ENCODE measurements at regions not wholly inside any gene's neighbourhood (a gene's known extent, or its start where the extent isn't known, plus 50 kb on each side); places are given as distances from the start of the nearest gene placed in this dataset.

DNA sequence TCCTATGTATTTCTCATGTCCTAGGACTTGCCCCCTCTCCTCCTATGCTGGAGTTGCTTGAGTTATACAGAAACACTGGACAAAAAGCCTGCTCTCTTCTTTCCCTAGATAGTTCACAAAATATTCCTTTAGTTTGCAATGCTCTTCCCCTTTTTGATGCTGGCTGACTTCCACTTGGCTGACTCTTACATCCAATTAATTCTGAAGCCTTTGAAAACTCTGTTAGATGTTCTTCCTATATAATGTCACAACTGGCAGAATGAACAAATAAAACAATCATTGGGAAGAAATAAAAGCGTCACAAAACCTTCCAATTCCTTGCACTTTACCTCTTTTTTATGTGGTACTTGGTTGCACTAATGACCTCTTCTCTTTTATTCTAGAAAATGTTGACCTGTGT is 253.8 kb upstream of the CITED2 start:
- no peaks in the 10 kb centered on the region for H3K4me1 ChIP-seq (ENCODE audit: control insufficient read depth, insufficient read depth, low read length)
- H3K36me3 ChIP-seq (ENCODE audit: insufficient read depth, low read length), result no peaks in the 10 kb centered on the region
- H3K4me3 ChIP-seq (ENCODE audit: low read length), result no peak overlapping the region
- H3K9me3 ChIP-seq (replicated peaks; ENCODE audit: low read length), result no peaks in the 10 kb centered on the region
- no peak overlapping the region for H3K9ac ChIP-seq (ENCODE audit: low read depth, low read length)
- no peaks in the 10 kb centered on the region for H3K27me3 ChIP-seq (ENCODE audit: control insufficient read depth, insufficient read depth, low read length)
- H3K4me2 ChIP-seq (ENCODE audit: low read length), result no peak overlapping the region

DNA sequence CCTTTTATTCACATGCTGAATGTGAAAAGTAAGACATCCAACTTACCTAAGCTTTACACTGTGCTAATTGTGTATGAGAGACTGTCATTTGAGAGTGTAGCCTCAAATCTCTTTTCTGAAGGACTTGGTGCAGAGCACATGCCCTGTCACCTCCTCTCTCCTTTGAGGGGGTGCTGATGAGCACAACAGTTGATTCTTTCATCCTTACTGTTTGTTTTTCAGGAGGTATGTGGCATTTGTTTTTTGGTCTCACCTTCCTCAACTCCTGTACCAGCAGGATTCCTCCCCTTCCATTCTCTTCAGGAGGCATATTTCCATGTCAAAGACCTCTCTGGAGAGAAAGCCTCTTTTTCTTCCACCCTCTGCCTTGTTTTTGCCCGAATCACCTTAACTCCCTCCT is 252.6 kb upstream of the CITED2 start:
- H3K4me1 ChIP-seq (ENCODE audit: control insufficient read depth, insufficient read depth, low read length), result no peaks in the 10 kb centered on the region
- H3K4me3 ChIP-seq (ENCODE audit: low read length), result no peak overlapping the region

DNA sequence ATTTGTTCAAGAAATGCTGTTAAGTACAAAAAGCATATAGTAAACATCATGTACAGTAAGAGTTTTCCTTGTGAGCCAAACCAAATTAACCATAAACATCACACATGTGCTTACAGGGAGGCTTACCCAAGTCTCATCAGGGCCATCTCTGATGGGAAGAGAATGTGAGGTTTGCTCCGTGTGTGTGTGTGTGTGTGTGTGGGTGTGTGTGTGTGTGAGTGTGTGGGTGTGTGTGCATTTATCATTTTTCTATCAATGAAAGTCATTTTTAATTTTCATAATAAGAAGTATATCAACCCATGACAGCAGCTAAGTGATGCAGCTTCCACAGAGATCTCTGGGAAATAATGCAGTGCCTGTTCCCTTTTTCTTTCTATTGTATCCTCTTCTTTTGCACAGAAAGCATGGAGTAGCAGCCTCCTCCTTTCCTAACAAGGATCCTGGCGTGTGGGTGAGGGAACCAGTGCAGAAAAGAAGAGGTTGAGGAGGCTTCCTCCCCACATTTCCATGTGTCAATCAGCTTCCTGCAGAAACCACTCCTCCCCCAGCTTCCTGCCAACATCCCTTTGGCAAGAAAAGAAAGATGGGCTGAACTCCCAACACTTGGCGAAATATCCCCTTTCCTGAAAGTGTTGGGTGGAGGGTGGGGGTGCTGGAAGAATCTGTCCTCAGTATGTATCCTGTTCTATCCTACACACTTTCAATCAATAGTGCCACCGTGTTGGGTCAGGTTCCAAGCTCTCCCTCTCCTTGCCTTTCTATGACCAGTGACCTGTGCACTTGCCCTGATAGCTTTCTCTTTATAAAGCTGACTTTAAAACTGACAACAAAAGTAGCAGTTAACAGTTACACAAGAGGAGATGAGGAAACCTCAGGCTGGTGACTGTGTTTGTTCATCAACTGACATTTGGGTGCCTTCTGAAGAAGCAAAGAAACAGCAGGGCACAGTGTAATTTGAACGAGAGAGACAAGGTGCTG is 251.8 kb upstream of the CITED2 start:
- H3K4me3 ChIP-seq (ENCODE audit: low read length), result no peak overlapping the region
- no peaks in the 10 kb centered on the region for H3K4me1 ChIP-seq (ENCODE audit: control insufficient read depth, insufficient read depth, low read length)
- H3K36me3 ChIP-seq (ENCODE audit: insufficient read depth, low read length), result no peaks in the 10 kb centered on the region

More for the DNA sequence above, 252.6 kb upstream of the CITED2 start:
- Histone ChIP-seq H3K9ac (ENCODE audit: low read depth, low read length) (no peak overlapping the region), H3K4me2 (ENCODE audit: low read length) (no peak overlapping the region), H3K27me3 (ENCODE audit: control insufficient read depth, insufficient read depth, low read length) (no peaks in the 10 kb centered on the region), H3K9me3 (replicated peaks; ENCODE audit: low read length) (no peaks in the 10 kb centered on the region), H3K36me3 (ENCODE audit: insufficient read depth, low read length) (no peaks in the 10 kb centered on the region)

DNA sequence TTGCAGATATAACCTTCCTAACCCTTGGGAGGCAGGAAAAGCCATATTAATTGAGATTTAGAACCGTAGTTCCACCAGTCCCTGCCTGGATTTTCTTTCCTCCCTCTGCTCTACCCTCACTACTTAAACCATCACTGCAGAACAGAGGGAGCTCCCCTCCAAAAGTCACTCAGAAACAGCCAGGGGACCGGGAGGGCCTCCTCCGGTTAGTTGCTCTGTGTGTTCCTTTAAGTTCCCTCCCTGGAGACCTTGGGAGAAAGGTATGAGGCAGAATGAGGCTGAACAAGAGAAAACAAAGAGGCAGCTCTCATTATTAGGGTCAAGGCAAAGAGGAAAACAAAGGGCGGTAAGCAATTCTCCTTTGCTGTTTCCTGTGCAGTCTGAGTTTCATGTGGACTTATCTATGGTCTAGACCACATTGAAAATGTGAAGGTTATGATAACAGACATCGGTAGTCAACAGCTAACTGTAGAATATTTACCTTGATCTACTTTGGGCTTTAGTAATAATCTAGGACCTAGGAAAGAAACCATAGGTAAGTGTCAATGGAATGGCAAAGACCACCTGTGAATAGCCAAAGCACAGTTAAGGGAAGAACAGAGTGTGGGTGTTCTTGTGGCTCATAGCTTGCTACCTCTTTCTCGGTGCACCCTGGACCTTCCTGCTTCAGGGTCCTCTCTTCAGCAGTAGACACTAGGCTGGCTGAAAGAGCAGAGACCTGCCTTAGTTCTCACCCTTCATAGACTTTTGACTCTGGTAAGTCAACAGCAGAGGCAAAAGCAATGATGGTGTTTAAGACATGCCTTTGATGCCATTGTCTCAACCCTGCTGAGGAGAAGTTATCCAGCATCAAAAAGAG is 250.9 kb upstream of the CITED2 start:
- Histone ChIP-seq H3K9me3 (replicated peaks; ENCODE audit: low read length) (no peaks in the 10 kb centered on the region), H3K4me3 (ENCODE audit: low read length) (no peak overlapping the region), H3K4me1 (ENCODE audit: control insufficient read depth, insufficient read depth, low read length) (no peaks in the 10 kb centered on the region), H3K9ac (ENCODE audit: low read depth, low read length) (no peak overlapping the region), H3K36me3 (ENCODE audit: insufficient read depth, low read length) (no peaks in the 10 kb centered on the region), H3K4me2 (ENCODE audit: low read length) (no peak overlapping the region), H3K27me3 (ENCODE audit: control insufficient read depth, insufficient read depth, low read length) (no peaks in the 10 kb centered on the region)

More for the DNA sequence above, 251.8 kb upstream of the CITED2 start:
- Histone ChIP-seq H3K9me3 (replicated peaks; ENCODE audit: low read length) (no peaks in the 10 kb centered on the region), H3K4me2 (ENCODE audit: low read length) (no peak overlapping the region), H3K9ac (ENCODE audit: low read depth, low read length) (no peak overlapping the region), H3K27me3 (ENCODE audit: control insufficient read depth, insufficient read depth, low read length) (no peaks in the 10 kb centered on the region)

DNA sequence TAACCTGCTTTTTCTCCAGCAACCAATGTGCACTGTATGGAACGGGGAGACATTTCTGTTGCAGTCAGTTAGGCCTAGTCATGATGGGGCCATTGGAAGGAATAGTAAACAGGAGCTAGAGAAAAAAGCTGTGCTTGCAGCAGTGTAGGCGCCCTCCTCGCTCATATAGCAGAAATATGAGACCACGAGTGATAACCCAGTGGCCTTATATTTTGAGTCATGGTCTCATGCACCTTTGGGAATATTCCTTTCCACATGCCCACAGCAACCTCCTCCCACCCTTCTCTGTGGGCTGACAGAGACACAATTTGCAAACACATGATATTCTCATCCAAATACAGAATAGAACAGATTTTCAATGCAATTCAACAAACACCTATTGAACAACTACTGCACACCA is 248.9 kb upstream of the CITED2 start:
- Histone ChIP-seq H3K4me1 (ENCODE audit: control insufficient read depth, insufficient read depth, low read length) (no peaks in the 10 kb centered on the region), H3K9me3 (replicated peaks; ENCODE audit: low read length) (no peaks in the 10 kb centered on the region), H3K4me3 (ENCODE audit: low read length) (no peak overlapping the region), H3K27me3 (ENCODE audit: control insufficient read depth, insufficient read depth, low read length) (no peaks in the 10 kb centered on the region), H3K4me2 (ENCODE audit: low read length) (no peak overlapping the region), H3K9ac (ENCODE audit: low read depth, low read length) (no peak overlapping the region), H3K36me3 (ENCODE audit: insufficient read depth, low read length) (no peaks in the 10 kb centered on the region)

DNA sequence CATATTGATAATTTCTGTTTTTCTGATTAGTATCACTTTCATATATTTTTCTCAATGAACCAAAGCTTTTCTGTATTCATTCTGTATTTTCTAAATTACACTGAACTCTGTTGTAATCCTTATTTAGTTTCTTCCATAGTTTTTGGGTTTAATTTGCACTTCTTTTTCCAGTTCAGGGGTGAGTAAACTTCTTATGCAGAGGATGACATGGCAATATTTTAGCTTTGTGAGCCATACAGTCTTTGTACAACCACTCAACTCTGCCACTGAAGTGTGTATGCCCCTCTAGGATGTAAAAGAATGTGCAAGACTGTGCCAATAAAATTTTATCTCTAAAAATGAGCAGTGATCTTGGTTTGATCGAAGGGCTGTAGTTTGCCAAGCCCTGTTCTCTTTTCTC is 239.0 kb upstream of the CITED2 start:
- H3K9ac ChIP-seq (ENCODE audit: low read depth, low read length), result no peak overlapping the region
- peaks cover 3% of the 10 kb centered on the region for H3K4me1 ChIP-seq (ENCODE audit: control insufficient read depth, insufficient read depth, low read length)
- no peaks in the 10 kb centered on the region for H3K27me3 ChIP-seq (ENCODE audit: control insufficient read depth, insufficient read depth, low read length)
- no peaks in the 10 kb centered on the region for H3K36me3 ChIP-seq (ENCODE audit: insufficient read depth, low read length)
- H3K4me2 ChIP-seq (ENCODE audit: low read length), result no peak overlapping the region
- H3K9me3 ChIP-seq (replicated peaks; ENCODE audit: low read length), result no peaks in the 10 kb centered on the region
- H3K4me3 ChIP-seq (ENCODE audit: low read length), result no peak overlapping the region

DNA sequence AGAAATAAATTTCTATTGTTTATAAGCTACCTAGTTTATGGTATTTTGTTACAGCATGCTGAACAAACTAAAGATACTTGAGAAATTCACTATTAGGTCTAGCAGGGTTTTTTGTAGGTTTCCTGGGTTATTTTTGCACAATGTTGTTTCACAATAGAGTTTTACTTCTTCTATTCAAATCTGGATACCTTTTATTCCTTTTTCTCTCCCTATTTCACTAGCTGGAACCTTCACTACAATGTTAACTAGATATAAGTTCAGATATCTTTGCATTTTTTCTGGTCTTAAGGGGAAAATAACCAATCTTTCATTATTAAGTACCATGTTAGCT is 237.7 kb upstream of the CITED2 start:
- H3K9ac ChIP-seq (ENCODE audit: low read depth, low read length), result no peak overlapping the region
- no peaks in the 10 kb centered on the region for H3K36me3 ChIP-seq (ENCODE audit: insufficient read depth, low read length)
- H3K4me1 ChIP-seq (ENCODE audit: control insufficient read depth, insufficient read depth, low read length), result peaks cover 5% of the 10 kb centered on the region
- H3K4me2 ChIP-seq (ENCODE audit: low read length), result no peak overlapping the region
- H3K9me3 ChIP-seq (replicated peaks; ENCODE audit: low read length), result no peaks in the 10 kb centered on the region
- H3K4me3 ChIP-seq (ENCODE audit: low read length), result no peak overlapping the region
- H3K27me3 ChIP-seq (ENCODE audit: control insufficient read depth, insufficient read depth, low read length), result no peaks in the 10 kb centered on the region

DNA sequence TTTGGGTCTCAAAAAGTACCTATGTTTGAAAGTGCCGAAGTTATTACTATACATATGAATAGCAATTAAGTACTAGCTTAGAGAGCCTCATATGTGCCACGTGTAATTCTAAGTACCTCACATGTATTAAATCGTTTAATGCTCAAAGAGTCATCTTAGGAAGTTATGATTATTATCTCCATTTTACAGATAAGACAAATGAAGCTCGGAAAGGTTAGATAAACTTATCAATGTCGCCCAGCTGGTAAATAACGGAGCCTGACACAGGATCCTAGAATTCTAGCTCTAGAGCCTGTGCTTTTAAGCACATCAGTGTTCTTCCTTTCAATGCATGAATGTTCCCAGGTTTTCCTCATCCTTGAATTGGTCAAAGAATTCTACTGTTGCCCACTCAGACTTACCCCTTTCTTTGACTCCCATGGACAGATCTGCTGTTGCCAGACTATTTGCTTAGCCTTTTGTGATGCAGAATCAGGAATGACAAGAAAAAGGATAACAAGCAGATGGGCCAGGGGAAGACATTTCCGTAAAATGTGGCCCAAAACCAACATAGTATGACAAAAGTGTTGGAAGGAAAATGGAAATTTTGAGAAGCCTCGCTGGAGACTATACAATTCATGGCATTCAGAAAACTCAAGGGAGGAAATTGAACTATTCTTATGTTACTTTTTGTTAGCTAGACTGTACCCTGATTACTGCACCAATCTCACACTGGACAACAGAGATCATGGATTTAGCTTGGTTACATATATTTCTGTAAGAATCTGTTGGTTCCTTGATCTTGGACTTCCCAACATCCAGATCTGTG is 237.1 kb upstream of the CITED2 start:
- no peak overlapping the region for H3K4me3 ChIP-seq (ENCODE audit: low read length)
- H3K9ac ChIP-seq (ENCODE audit: low read depth, low read length), result no peak overlapping the region
- no peaks in the 10 kb centered on the region for H3K9me3 ChIP-seq (replicated peaks; ENCODE audit: low read length)
- no peak overlapping the region for H3K4me2 ChIP-seq (ENCODE audit: low read length)
- no peaks in the 10 kb centered on the region for H3K36me3 ChIP-seq (ENCODE audit: insufficient read depth, low read length)
- no peaks in the 10 kb centered on the region for H3K27me3 ChIP-seq (ENCODE audit: control insufficient read depth, insufficient read depth, low read length)
- H3K4me1 ChIP-seq (ENCODE audit: control insufficient read depth, insufficient read depth, low read length), result peaks cover 5% of the 10 kb centered on the region

DNA sequence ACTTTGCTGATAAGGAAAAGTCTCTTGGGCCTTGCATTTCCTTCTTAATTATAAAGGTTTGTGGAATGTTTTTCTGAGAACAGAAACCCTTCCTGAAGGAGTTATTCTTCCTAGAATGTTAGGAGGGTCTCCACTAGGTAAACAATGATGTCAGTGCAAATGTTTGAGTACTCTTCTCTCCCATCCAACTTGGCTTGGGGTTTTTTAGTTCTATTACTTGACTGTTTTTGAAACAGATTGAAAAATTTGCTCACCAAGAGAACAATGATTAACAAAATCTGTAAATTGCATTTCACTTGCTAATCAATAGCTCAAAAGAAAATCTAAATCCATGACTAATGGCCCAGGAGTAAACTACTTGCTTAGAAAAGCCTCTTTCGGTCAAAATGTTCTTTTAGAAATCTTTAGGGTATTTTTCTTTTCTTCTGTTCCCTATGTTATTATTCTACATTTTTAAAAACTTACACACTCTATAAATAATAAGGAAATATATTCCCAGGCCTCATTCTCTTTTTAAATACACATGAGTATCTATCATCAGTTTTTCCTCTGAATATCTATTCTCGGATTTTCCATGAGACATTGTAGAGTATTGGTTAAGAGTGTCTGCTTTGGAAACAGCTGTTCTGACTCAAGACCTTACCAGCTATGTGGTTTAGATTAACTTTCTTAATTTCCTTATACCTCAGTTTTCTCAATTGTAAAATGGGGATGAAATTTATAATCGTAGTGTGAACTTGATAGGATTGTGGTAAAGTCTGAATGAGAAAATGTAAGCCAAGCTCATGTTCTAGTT is 234.2 kb upstream of the CITED2 start:
- Histone ChIP-seq H3K9ac (ENCODE audit: low read depth, low read length) (no peak overlapping the region), H3K4me2 (ENCODE audit: low read length) (no peak overlapping the region), H3K4me1 (ENCODE audit: control insufficient read depth, insufficient read depth, low read length) (peaks cover 5% of the 10 kb centered on the region), H3K36me3 (ENCODE audit: insufficient read depth, low read length) (no peaks in the 10 kb centered on the region), H3K9me3 (replicated peaks; ENCODE audit: low read length) (no peaks in the 10 kb centered on the region), H3K4me3 (ENCODE audit: low read length) (no peak overlapping the region), H3K27me3 (ENCODE audit: control insufficient read depth, insufficient read depth, low read length) (no peaks in the 10 kb centered on the region)

DNA sequence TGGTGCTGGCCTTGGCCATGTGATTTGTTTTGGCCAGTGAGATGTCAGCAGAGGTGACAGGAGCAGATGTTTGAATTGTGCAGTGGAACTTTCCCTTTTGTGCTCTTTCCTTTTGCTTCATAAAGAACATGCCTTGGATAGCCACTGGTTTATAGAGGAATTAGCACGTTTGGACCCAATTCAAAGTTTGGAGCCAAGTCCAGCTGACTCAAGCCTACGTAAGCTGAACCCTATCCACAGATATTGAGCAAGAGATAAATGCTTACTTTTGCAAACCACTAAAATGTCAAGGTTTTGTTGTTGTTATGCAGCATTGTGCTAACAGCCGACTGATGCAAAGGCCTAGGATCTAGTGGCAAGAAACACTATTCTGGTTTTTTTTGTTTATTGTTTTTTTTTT is 230.9 kb upstream of the CITED2 start:
- Histone ChIP-seq H3K27me3 (ENCODE audit: control insufficient read depth, insufficient read depth, low read length) (no peaks in the 10 kb centered on the region), H3K4me1 (ENCODE audit: control insufficient read depth, insufficient read depth, low read length) (peaks cover 5% of the 10 kb centered on the region), H3K9me3 (replicated peaks; ENCODE audit: low read length) (no peaks in the 10 kb centered on the region), H3K36me3 (ENCODE audit: insufficient read depth, low read length) (no peaks in the 10 kb centered on the region), H3K9ac (ENCODE audit: low read depth, low read length) (no peak overlapping the region), H3K4me2 (ENCODE audit: low read length) (no peak overlapping the region), H3K4me3 (ENCODE audit: low read length) (no peak overlapping the region)

All from skeletal muscle satellite cell (primary cell).